KMS-11 (cell line): ENCODE measurements at regions not wholly inside any gene's neighbourhood (a gene's known extent, or its start where the extent isn't known, plus 50 kb on each side); places are given as distances from the start of the nearest gene placed in this dataset.
"Not testable (repeated sequence)": the region's sequence is repeated elsewhere in the genome, so short reads cannot be mapped to it uniquely, and the experiment has no call there.

Experiments used
- H2AFZ ChIP-seq: fragments of 200-600 bp; sonication (generic); 2 replicates; pipeline ENCODE4 v1.6.1; 2016; ENCODE audit warnings: antibody characterized with exemption, mixed run types, low read depth
- H3K27ac ChIP-seq: fragments of 200-600 bp; sonication (generic); 2 replicates; pipeline ENCODE4 v1.6.1; 2016; ENCODE audit warnings: mild to moderate bottlenecking, mixed run types
- H3K27me3 ChIP-seq: fragments of 200-600 bp; sonication (generic); 2 replicates; pipeline ENCODE4 v1.6.1; 2017; ENCODE audit warnings: mild to moderate bottlenecking, low read depth, mixed run types, moderate library complexity; ENCODE audit not compliant: insufficient read depth
- H3K36me3 ChIP-seq: fragments of 200-600 bp; sonication (generic); 2 replicates; pipeline ENCODE4 v1.6.1; 2017; ENCODE audit warnings: mild to moderate bottlenecking, mixed run types; ENCODE audit not compliant: insufficient read depth
- H3K4me1 ChIP-seq: fragments of 200-600 bp; sonication (generic); 2 replicates; pipeline ENCODE4 v1.6.1; 2016; ENCODE audit warnings: mild to moderate bottlenecking, low read depth, mixed run types; ENCODE audit not compliant: poor library complexity, severe bottlenecking
- H3K4me2 ChIP-seq: fragments of 200-600 bp; sonication (generic); 2 replicates; pipeline ENCODE4 v1.7.0; 2016; ENCODE audit warnings: mild to moderate bottlenecking, mixed run types
- H3K4me3 ChIP-seq: fragments of 200-600 bp; sonication (generic); IDR thresholded peaks from 2 replicates; pipeline ENCODE4 v1.6.1; 2017; ENCODE audit warnings: low read depth, low read length, mixed read lengths; ENCODE audit not compliant: insufficient read depth
- H3K79me2 ChIP-seq: fragments of 200-600 bp; sonication (generic); 2 replicates; pipeline ENCODE4 v1.6.1; 2016; ENCODE audit warnings: low read depth, mixed run types; ENCODE audit not compliant: insufficient read depth
- H3K9ac ChIP-seq: fragments of 200-600 bp; sonication (generic); 2 replicates; pipeline ENCODE4 v1.6.1; 2016; ENCODE audit warnings: mild to moderate bottlenecking, mixed run types
- H4K20me1 ChIP-seq: fragments of 200-600 bp; sonication (generic); 2 replicates; pipeline ENCODE4 v1.6.1; 2016; ENCODE audit warnings: mild to moderate bottlenecking, mixed run types; ENCODE audit not compliant: insufficient read depth
- CTCF ChIP-seq: fragments of 200-600 bp; sonication (generic); conservative IDR thresholded peaks from 2 replicates; pipeline ENCODE4 v1.6.1; 2017; ENCODE audit warnings: low read depth, mild to moderate bottlenecking, antibody characterized with exemption, low read length, moderate library complexity, mixed read lengths

- no peak overlapping the region for H3K27ac ChIP-seq
- TF ChIP-seq CTCF: no peak
- no peak overlapping the region for H3K4me3 ChIP-seq
- no peaks in the 10 kb centered on the region for H3K27me3 ChIP-seq
- H4K20me1 ChIP-seq: no peaks in the 10 kb centered on the region
- peaks cover 7% of the 10 kb centered on the region for H3K4me1 ChIP-seq
- H2AFZ ChIP-seq: no peak overlapping the region
- H3K79me2 ChIP-seq: no peaks in the 10 kb centered on the region
- H3K9ac ChIP-seq: no peak overlapping the region
- H3K36me3 ChIP-seq: no peaks in the 10 kb centered on the region
- H3K4me2 ChIP-seq: no peak overlapping the region
These were observed 131.3 kb downstream of the LPIN1 start for GRCh38 chr2:11877764-11878163.

- not testable (repeated sequence) for H3K27me3 ChIP-seq, H3K4me3 ChIP-seq
These were observed 138.8 kb downstream of the LPIN1 start for GRCh38 chr2:11885253-11885652.

GRCh38 chr2:11886899-11887298, 140.5 kb downstream of the LPIN1 start:
- not testable (repeated sequence) for H3K27ac ChIP-seq, H4K20me1 ChIP-seq

More at GRCh38 chr2:11885253-11885652, 138.8 kb downstream of the LPIN1 start:
- H2AFZ ChIP-seq, H3K27ac ChIP-seq, H3K36me3 ChIP-seq, H4K20me1 ChIP-seq, H3K4me2 ChIP-seq, H3K9ac ChIP-seq, H3K79me2 ChIP-seq, H3K4me1 ChIP-seq: not testable (repeated sequence)

GRCh38 chr2:11889101-11889850, 142.8 kb downstream of the LPIN1 start:
- Histone ChIP-seq H3K27ac (no peak overlapping the region), H2AFZ (no peak overlapping the region), H3K27me3 (no peaks in the 10 kb centered on the region), H3K4me2 (no peak overlapping the region), H3K4me3 (no peak overlapping the region), H3K36me3 (no peaks in the 10 kb centered on the region), H3K4me1 (no peaks in the 10 kb centered on the region), H3K79me2 (no peaks in the 10 kb centered on the region), H3K9ac (no peak overlapping the region), H4K20me1 (no peaks in the 10 kb centered on the region)
- TF ChIP-seq CTCF: no peak

More at GRCh38 chr2:11886899-11887298, 140.5 kb downstream of the LPIN1 start:
- not testable (repeated sequence) for H3K27me3 ChIP-seq, H3K9ac ChIP-seq, H3K36me3 ChIP-seq, H3K79me2 ChIP-seq, H3K4me1 ChIP-seq, H3K4me2 ChIP-seq, H2AFZ ChIP-seq, H3K4me3 ChIP-seq

- no peak for TF ChIP-seq CTCF
- H3K4me2 ChIP-seq: no peak overlapping the region
- no peak overlapping the region for H3K27ac ChIP-seq
- H3K79me2 ChIP-seq: no peaks in the 10 kb centered on the region
- H3K4me1 ChIP-seq: no peaks in the 10 kb centered on the region
- H4K20me1 ChIP-seq: no peaks in the 10 kb centered on the region
- H3K9ac ChIP-seq: no peak overlapping the region
- H3K4me3 ChIP-seq: no peak overlapping the region
- H3K36me3 ChIP-seq: no peaks in the 10 kb centered on the region
- no peak overlapping the region for H2AFZ ChIP-seq
- no peaks in the 10 kb centered on the region for H3K27me3 ChIP-seq
These were observed 143.4 kb downstream of the LPIN1 start for GRCh38 chr2:11889854-11890253.
